Ammon's horn (tissue), 1 donor: ENCODE measurements at regions not wholly inside any gene's neighbourhood (a gene's known extent, or its start where the extent isn't known, plus 50 kb on each side); places are given as distances from the start of the nearest gene placed in this dataset.

Experiments
- DNase-seq: peaks from one replicate; pipeline ENCODE4 v3.0.0-alpha.2; 2016; ENCODE audit warnings: low spot score

DNA sequence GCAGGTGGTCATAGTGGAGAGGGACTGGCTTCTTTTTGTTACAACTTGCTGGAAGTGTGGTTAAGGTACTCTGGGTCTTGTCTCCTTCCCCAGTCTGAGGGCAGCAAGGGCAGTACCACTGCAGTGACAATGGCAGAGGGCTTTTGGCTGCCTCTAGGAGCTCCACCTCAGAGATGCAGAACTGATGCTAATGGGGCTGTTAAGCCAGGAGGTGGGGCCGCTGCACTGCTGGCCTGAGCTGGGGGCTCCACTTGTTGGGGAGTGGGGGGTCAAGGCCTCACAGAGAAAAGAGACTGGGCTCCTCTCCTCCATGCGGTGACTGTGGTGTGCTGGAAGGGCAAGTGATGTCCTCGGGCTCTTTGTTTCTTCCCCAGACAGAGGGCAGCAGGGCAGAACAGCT lies 135.7 kb downstream of the DSEL start:
- no peak for DNase-seq

DNA sequence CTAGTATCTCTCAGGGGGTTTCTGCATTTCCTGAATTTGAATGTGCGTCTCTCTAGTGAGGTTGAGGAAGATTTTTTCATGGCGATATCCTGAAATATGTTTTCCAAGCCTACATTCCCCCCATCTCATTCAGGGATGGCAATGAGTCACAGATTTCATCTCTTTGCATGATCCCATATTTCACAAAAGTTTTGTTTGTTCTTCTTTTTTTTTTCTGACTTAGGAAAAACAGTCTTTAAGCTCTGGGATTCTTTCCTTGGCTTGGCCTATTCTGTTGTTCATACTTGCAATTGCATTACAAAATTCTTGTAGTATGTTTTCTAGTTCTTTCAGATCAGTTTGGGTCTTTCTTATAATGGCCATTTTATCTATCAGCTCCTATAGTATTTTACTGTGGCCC lies 136.5 kb downstream of the DSEL start:
- no peak for DNase-seq

DNA sequence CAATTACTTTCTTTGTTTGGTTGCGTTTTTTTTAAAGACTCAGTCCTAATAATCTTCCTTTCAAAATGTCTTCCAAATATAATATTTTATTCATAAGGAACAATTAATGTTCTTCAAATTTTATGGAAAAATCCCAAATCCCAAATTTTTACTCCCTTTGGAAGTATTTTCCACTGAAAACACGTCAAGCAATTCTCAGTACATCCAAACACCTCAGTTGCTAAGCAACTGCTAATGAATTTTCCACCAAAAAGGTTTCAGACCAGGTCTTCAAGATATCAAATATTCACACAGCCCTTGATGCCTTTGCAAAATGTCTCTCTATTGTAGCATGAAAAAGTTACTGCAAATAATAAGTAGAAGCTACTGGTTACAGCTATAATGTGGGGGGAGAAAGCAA lies 140.1 kb downstream of the DSEL start:
- DNase-seq, result no peak

DNA sequence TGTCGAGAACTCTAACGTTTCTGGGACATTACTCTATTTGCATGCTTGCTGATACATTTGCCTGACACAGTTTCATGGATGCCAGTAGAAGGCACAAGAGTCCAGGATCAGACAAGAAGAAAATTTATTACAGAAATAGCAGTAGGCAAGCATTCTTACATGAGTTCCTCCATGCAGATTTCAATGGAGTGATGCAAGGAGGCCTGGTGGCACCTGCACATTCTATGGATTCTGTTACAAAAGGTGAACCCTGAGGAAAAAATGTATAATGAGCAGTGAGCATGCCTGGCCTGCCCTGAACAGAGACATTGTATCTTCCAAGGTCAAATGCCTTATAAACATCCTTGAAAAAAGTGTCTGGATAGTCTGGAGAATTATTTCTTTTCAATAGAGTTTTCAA lies 142.9 kb downstream of the DSEL start:
- no peak for DNase-seq

DNA sequence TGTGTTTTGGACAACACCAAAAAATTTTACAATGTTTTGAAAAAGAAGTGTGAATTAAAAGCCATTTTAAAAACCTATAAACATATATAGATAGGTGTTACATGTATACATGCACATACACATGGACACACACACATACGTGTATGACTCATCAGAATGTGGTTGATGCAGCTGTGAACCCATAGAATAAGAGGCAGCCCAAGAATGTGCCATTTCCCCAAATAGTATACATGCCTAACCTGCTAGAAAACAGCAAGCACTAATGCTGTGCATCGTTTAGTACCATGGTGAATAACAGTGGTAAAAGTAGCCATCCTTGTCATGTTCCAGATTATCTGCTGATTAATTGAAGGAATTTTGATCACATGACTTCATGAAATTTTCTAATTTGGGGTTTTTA lies 149.0 kb downstream of the DSEL start:
- DNase-seq, result no peak

DNA sequence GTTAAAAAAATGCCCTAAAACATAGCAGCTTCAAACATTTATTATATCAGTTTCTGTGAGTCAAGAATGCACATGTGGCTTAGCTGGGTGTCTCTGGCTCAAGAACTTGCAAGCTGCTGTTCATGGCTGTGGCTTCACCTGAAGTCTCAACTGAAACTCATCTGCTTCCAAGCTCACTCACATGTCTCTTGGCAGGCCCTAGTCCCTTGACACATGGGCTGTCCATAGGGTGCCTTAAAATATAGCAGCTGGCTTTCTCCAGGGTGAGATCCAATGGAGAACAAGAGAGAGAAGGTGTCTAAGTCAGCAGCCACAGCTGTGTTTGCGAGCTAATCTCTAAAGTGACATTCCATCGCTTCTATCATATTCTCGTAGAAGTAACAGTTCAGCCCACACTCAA lies 152.8 kb downstream of the DSEL start:
- DNase-seq, result no peak

DNA sequence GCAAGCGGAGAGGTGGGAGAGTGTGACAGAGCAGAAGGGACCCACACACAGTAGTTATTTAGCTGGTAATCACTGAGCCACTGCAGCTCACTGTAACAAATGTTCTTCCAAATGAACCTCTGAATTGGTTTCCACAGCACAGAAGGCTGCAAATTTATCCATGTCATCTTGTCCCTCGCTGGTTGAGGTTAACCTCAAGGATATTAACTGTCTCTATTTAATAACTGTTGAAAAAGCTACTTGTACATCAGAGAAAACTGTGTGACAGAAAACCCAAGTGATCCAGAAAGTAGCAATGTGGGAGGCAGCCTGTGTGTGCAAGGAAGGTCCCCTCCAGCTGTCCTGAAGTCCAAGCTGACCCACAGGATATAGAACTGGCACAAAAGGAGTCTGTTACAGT lies 153.6 kb downstream of the DSEL start:
- no peak for DNase-seq

DNA sequence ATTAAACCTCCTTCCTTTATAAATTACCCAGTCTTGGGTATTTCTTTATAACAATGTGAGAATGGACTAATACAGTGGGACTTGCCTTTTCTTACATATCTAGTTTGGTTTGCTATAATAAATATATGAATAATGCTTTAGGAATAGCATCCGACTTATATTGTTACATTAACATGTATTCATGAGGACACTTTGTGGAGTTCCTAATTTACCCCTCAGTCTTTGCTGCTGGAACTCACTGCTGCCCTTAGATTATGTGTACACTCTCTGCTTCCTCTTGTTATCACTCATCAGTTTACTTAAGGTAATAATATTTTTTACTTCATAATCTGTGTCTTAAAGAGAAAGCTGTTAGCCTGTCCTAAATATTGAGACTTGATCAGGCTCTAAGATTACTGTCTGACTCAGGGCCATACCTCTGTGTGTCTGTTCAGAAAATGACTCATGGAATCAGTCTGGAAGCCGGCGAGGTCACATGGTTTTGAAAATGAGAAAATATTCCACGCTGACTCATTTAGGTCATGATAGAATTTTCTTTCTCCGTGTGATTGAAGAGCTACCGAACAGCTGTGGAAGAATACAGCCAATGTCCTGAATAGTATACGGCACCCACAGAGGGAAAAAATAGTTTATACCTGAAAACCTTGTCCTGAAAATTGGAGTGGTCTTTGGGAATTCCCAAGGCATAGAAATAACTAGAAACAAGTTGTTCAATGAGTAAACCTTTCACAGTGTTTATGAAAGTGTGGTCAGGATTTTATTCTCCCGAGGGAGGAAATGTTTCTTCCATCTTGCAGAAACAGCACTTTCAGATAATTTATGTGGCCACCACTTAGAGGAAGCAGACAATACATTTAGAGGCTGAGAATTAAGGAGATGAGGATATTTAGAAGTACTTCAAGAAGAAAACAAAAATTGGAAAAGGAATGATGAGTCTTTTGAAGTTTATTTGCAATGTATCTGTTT lies 156.4 kb downstream of the DSEL start:
- DNase-seq, result peak; percentile 40

DNA sequence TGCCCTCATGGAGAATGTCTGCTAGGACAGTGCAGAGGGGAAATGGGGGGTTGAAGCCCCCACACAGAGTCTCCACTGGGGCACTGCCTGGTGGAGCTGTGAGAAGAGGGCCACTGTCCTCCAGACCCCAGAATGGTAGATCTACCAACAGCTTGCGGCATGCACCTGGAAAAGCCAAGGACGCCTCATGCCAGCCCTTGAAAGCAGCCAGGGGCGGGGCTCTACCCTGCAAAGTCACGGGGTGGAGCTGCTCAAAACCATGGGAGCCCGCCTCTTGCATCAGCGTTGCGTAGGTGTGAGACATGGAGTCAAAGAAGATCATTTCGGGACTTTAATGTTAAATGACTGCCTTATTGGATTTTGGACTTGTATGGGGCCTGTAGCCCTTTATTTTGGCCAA lies 157.6 kb downstream of the DSEL start:
- no peak for DNase-seq

DNA sequence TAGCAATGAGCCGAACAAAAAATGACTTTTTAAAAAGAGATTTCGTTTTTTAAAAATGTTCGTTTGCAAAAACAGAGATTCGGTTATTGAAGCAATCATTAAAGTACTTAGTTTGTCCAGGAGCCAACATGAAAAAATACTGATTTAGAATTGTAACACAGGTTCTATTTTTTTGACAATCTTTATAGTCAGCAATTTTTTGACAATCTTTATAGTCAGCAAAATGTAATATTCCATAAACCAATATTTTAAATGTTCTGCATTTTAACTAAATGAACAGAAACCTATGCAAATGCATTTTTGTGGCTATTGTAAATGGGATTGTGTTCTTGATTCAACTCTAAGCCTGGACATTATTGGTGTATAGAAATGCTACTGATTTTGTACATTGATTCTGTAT lies 161.8 kb downstream of the DSEL start:
- DNase-seq, result no peak

DNA sequence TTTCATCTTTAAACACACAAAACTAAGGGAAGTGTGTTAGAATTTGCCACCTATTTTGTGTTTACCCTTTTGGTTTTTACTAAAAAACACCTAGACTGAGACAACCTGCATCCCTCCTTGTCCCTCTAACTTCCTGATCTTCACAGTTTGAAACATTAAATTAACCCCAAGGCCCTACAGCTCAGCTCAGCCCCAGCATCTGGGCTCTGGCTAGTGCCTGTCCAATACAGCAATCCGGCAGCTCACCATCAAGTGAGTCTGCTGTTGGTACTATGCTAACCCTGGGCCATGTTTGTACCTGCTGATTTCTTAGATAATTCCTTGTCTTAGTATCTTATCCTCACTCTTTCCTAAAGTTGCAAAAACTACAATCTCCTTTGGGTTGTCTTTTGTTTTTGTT lies 162.4 kb downstream of the DSEL start:
- DNase-seq, result no peak

DNA sequence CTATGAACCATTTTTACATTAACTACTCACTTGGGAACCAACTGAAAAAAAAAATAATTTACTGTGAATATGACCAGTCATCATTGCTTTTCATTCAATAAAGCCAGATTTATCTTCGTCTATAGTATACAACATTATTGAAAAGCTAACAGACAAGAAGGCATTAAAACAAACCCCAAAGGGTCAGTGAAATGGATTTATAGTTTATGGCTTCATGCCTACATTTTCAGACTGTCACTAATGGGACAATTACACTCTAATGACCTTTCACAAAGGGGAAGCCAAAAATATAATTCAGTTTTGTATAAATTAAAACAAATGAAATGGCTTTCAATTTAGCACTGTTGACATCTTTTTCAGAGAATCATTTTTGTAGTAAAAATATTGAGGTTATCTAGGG lies 169.1 kb downstream of the DSEL start:
- no peak for DNase-seq

DNA sequence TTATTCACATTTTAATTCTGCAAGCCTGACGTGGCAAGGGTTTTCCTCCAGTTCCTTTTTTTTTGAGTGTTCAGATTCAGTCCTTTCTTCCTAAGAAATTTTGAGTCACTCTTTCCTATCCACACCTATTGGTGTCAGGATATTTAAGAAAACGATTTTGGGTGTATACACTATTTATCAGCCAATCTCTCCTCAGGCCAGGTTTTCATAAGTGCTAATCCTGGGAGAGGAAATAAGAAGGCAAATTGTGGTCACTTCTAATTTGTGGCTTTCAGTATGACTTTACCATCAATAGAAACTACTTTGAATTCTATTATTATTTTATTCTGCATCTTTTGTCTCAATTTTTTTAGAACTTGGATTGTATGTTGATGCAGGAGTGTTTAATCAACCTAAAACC lies 174.4 kb downstream of the DSEL start:
- no peak for DNase-seq

DNA sequence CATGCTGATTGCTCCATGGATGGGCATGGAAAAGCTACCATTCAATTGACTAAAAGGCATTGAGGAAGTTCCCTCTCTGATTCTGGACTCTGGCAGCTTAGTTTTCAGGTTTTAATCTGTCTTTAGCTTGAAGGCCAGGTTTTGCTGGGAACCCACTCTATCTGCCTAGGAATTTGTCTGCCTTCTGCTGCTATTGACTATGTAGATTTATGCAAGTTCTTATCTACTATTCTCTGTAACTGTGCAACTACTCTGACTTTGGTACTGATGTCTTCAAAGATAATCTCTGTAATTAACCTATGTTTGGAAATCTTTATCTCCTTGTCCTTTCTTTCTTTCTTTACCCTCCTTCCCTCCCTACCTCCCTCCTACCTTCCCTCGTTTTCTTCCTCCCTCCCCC lies 178.8 kb downstream of the DSEL start:
- no peak for DNase-seq

DNA sequence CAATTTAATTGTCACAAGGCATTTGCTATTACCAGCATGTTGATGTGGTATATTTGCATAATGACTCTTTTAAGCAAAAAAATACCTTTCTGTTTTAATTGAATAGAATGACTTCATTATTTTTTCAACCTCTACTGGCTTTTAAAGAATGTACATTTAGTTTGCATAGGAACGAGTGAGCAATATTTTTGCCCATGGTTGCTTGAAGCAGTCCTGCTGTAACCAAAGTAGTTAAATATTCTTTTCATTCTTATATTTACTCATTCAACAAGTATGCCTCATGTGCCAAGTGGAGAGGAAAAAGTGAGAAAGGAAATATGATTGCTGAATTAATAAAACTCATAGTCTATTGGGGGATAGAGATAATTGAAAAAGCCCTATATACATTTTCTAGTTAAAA lies 184.7 kb downstream of the DSEL start:
- DNase-seq, result no peak

DNA sequence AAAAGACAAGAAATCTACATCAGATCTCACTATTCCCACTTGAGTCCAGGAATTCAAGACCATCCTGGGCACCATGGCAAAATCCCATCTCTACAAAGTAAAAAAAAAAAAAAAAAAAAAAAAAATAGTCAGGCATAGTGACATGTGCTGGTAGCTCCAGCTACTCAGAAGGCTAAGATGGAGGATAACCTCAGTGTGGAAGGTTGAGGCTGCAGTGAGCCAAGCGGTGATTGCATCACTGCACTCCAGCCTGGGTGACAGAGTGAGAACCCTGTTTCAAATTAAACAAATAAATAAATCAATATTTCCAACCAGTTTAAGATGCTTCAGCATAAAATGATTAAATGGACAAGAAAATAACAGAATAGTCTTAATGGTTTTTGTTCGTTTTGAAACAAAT lies 197.4 kb downstream of the DSEL start:
- no peak for DNase-seq

DNA sequence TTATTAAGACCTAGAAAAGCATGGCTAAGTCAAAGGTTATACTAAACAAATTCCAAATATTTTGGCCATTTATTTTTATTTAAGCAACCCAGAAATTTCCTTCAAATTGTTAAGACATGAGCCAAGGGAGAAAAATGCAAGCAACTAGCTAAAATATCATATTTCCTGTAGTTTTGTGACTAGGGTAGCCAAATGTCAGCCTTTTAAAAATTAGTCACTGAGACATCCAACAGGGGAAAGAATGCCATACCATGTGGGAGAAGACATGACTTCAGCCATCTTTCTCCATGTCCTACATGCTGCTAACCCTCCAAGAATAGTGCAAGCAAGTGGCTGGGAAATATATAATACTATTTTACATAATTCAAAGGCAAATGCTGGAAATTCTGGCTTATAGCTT lies 197.9 kb downstream of the DSEL start:
- no peak for DNase-seq

DNA sequence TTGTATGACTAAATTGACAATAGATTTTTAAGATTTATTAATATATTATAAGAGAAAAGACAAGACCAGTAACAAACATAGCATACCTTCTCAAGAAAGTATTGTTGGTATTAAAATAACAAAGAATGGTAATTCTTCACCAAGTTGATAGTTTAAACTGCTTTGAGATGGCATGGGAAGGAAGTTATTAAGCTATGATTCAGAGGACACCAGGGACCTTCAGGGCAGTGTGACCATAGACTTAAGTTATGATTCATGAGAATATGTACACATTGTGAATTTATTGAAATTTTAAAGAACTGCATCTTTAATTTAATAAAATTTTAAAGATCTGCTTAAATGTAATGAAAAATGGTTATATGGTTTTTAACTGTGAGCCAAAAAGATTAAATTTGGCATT lies 205.7 kb downstream of the DSEL start:
- no peak for DNase-seq

DNA sequence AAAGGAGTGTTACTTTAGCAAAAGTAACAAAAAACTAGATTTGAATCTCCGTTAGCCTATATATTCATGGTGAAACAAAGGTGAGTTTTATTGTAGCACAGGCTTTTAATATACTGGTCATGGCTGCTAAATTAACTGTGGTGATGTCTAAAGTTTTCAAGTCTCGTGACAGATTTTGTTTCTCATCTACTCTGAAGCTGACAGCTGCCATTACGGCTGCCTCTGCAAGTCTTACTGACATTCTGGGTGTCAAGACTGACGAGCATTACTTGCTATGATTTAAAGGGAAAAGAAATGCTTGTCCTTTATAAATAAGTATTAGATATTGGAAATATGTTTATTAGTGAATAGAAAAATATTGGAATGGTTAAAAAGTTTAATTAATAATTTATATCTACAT lies 207.7 kb downstream of the DSEL start:
- no peak for DNase-seq

DNA sequence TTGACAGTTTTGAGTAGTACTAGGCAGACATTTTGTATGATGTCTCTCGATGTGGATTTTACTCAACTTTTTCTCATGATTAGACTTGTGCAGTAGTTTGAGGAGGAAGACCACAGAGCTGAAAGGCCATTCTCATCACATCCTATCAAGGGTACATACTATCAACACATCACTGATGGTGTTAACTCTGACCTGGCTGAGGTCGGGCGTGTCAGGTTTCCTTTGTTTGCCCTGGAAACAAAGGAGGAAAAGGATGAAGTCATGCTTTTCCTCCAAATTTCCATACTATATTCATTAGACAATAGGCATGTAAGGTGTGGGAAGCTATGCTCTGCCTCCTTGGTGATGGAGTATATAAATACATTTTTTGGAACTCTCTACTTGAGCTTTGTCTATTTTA lies 211.1 kb downstream of the DSEL start:
- DNase-seq, result no peak

DNA sequence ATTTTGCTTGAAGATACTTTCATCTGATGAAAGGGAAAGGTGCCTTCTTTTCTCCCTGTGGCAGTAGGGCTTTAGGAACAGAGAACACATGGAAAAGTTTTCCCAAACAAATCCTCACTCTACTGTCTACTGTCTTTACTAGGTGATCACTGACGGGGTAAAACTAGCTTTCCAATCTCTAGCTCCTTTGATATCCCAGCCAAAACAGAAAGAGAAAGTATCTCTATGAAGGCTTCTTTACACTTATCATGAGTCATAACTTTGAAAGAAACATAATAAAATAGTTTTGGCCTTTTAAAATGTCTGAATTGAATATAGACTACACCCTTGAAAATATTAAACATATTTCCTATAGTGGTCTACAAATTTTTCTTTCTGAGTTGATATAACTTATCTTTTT lies 214.5 kb downstream of the DSEL start:
- DNase-seq, result no peak

DNA sequence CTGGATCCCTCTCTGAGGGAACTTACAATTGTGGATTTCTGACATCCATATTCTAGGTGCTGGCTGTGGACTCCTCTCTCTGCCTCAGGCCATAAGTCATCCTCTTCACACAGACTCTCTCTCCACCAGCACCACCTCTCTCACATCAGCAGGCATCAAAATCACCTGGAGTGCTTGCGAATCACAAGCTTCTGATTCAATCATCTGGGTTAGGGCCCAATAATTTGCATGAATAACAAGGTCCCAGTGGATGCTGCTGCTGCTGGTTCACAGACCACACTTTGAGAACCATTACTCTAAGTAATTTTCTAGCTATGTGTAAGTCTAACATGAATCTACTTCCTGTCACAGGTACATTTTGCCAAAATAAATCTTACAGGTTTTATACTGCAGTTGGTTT lies 214.9 kb downstream of the DSEL start:
- no peak for DNase-seq

DNA sequence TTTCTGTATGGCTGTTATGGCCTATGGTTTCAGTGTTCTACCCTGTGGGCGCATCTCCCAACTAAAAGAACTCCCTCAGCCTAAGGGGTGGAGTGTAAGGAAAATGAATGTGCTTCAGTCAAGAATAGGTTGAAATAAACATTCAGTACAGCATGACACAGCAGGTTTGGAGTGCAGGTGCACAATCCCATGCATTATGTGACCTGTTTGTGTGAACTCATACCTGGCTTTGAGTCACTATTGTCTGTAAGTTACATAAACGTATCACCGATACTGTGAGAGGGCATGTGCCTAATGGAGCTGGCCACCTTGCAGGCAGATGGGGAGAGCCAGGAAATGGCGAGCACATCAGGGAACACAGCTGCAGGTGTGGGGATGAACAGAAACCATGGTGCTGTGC lies 216.0 kb downstream of the DSEL start:
- DNase-seq, result no peak

DNA sequence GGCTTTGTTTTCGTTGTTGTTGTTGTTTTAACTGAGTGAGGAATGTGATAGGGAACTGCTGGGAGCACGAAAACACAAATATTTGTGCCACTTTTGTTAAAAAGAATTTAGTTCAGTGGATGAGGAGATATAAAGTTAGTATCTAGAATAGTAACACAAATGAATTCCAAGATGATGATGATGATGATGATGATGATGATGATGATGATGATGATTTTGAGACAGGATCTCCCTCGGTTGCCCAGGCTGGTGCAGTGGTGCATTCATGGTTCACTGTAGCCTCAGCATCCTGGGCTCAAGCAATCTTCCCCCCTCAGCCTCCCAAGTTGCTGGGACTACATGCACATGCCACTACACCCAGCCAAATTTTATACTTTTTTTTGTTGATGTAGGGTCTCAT lies 223.7 kb downstream of the DSEL start:
- no peak for DNase-seq
